HTR-8/SVneo (cell line): ENCODE measurements at regions not wholly inside any gene's neighbourhood (a gene's known extent, or its start where the extent isn't known, plus 50 kb on each side); places are given as distances from the start of the nearest gene placed in this dataset.

Experiments used
- DNase-seq: peaks from one replicate; pipeline ENCODE4 v3.0.0; 2011; ENCODE audit warnings: low spot score, mixed read lengths; ENCODE audit not compliant: insufficient read length
- FAIRE-seq: peaks from 2 replicates; lab custom pipeline; 2011; peaks lifted over from hg19 to GRCh38; lab: Jason Lieb, UNC

DNA sequence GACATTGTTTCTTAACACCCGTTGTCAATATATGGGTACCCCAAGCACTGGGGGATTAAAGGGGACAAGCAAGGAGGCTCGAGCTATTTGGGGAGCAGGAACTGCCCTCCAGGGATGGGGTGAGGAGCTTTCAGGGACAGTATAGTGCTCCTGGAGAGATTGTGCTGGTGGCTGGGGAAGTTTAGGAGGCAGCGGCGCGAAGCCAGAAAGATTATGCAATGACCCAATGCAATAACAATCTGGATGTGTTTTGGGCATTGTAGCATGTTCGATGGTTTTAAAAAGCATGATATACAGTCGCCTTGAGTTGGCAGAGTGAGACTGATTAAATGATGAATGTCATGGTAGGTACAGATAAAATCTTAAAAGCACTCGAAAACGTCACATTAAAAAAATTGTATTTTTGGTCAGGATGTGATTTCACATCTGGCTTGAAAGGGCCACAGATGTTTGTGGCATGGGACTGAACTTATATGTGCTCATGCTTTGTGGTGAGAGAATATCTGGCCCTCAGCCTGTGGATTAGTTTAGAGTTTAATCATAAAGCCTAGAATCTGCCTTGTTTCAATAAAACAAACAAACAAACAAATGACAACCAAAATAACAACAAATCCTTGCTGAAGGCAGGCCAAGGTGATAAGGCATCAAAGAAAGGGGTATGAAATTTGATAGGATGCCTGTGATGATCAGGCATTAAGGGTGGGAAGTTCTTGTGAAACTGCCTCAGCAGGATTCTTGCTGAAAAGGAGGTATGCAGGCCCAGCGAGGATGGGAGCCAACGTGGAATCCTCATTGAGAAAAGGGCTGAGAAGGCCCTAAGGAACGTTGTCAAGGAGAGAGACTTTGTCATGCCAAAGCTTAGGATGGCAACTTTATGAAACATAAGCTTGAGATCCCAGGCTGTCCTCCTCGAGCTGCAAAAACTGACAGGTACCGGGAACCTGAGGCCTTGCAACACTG, 417.1 kb upstream of the KLF6 start:
- FAIRE-seq = no peak
- DNase-seq = no peak

DNA sequence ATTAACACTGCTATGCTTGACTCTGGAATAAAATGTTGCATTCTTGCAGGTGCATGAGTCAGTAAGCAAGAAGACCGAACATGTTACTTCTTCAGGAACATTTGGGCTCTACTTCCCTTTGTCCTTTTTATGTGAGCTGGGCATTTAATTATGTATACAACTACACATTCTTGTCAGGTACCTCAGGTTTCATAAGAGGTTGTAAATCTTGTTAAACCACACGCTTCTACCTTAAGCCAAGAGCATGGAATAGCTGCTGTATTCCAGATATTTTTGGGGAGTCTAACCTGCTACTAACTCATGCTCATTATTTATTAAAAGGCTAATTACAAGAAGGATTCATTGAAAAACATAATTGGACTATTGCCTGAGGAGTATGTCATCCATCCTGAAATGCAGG, 414.2 kb upstream of the KLF6 start:
- no peak for FAIRE-seq
- no peak for DNase-seq

DNA sequence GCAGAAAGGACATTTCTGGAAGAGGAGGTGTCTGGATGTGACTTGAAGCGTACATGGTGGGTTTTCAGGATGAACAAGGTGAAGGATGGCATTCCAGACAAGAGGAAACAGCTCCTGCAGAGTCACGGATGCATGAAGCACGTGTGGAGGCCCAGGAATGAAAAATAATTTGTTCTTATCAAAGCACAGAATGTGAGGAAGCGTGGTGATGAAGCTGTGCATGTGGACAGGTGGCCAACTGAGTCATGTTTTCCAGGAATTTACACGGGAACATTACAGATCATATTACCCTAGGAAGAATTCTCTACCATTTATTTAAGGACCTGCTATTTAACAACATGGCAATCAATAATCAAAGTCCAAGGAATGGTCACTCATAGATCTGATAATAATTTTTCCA, 413.2 kb upstream of the KLF6 start:
- DNase-seq (no peak), FAIRE-seq (no peak)

DNA sequence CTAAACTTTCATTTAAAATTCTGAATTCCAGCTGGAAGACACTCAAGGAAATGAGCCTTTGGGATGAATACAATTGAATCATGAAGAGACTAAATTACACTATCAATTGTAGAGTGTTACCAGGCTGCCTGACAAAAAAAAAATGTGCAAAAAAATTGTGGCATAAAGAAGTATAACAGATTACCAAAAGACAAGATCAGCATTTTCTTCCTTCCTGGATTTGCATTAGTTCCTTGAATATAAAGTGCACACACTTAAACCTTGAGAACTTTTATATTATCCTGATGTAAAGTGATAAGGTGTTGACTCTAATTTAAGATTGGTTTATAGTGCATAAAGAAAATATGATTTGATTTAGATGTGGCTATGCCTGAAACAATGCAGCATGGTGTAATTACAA, 412.7 kb upstream of the KLF6 start:
- DNase-seq (no peak), FAIRE-seq (no peak)

DNA sequence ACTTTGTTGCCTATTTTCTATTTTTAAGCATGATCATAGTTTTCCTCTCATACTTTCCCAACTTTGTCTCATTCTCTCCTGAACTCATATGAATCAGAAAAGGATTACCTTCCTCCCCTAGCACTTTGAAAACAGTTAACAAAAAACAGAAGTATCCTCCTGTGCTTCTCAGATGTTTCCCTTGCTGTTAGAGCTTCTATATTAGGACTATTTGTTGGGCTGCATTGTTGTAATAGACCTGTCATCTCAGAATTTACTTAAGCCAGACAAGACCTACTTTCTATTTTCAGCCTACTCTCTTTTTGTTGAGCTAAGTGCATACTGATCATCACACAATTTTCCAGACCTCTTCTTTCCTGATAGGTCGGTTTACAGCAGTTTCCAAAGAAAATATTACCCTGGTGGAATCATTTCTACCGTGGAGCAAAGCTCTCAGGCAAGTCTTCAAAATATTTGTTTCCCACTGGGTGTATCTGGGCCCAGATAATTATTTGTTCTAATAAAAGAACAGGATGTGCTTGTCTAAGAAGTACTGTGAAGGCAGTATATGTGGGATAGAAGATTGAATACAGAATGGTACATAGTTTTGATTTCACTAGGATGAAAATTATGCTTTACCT, 411.9 kb upstream of the KLF6 start:
- no peak for DNase-seq
- FAIRE-seq = no peak

DNA sequence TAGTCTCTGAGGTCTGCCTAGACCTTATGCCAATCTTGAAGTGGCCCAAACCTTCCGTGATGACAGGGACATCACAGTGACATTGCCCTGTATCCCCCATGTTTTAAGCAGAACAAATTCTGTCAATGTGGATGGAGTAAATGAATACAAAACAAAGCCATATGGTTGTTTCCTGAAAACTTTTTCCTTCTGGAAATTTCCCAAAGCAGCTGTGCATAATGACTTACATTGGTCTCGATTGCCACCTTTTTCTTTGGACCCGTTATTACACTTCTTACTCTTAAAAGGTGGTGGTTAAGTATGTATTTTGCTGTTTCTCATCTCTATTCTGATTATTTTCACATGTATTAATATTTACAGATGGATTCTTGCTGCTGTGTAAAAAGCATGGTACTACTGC, 411.2 kb upstream of the KLF6 start:
- DNase-seq (no peak), FAIRE-seq (no peak)

DNA sequence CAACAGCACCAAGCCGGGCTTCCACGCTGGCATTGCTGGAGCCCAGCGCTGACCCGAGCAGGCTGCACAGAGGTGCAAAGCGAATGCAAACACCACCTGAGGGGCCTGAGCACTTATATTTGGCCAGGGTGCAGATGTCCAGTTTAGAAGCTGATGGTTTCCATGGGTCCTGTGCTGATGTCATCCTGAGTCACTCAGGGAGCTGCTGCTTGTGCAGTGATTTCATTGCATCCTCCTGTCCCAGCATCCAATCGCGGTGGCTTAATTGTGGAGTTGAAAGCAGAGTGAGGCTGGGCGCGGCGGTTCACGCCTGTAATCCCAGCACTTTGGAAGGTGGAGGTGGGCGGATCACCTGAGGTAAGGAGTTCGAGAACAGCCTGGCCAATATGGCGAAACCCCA, 410.2 kb upstream of the KLF6 start:
- peak; percentile 20 for DNase-seq
- FAIRE-seq = no peak

DNA sequence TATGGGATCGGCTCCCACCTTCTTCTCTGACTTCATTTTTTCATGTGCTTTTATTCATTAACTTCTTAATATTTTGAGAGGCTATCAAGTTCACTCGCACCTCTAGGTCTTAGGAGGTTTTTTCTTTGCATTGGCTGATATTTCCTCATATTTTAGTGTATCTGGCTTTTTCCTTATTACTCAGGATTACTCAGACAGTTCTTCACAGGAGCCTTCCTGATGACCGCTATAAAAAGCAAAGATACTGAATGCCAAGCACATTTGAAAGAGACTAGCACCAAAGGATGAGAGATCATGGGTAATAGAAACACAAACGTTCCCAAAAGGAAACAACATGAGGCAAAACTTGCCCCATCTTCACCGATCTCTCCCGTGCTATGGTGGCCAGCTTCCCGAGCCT, 409.2 kb upstream of the KLF6 start:
- no peak for DNase-seq
- no peak for FAIRE-seq

DNA sequence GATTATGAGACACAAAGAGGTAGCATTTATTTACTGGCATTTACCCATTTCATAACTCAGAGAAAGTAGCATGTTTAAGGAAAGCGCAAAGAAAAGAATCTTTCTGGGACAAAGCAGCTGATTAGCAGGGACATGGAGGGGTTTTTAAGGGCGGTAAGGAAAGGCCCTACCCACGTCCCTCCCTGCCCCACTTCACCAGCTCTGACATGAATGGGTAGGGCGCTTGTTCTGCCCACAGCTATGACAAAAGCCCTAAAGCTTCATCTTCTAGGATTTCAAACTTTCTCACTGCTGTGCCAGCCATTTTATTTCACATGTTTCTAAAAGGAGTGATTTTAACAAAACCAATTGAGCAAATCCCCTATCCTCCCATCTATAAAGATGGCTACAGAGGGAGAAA, 406.9 kb upstream of the KLF6 start:
- DNase-seq (no peak), FAIRE-seq (no peak)

DNA sequence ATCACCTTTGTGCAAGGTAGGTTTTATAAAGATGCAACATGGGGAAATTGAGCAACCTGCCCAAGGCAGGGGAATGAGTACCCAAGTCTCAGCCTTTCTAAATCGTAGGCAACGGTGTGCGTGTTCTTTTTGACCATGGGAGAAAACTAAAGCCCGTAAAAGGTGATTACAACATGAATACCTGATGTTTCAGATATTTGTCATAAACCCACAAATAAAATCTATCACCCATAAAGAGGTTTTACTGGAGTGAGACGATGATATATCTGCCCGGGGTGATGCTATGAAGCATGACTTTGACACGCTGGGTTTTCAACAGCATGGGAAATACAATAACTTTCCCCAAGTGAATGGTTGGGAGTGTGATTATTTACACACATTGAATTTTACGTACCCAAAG, 406.3 kb upstream of the KLF6 start:
- no peak for FAIRE-seq
- DNase-seq = no peak

DNA sequence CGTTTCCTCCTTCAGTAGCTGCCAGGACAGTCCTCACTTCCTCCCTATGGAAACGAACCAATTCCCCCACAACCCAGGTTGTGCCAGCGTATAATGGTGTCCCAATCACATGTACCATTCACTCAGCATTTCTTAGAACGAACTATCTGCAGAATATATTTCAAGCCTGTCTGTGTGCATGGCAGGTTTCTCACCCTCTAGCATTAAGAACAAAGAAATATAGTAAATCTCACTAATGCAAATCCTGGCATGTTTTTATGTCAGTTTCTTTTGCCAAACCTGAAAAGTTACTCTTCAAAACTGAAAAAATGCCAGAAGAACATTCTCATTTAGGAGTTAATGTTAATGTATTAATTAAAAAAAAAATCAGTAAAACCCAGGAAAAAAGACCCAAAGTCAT, 405.9 kb upstream of the KLF6 start:
- FAIRE-seq = no peak

DNA sequence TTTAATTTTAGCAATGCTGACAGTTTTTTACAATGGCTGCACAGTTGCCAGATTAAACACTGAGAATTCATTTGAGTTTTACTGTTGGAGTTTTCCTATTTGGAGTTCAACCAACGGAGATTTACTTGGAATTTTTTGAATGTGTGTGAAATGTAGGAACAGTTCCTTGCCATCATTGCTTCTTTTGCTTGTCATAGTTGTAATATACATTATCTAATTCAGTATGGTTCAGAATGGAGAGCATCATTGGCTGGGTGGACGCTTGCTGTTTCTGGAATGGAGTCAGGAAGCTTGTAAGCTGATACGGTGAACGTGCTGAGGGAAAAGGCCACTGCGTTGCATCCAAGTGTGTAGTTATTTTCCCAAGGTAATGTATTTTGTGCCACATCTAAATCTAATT, 404.3 kb upstream of the KLF6 start:
- no peak for DNase-seq
- no peak for FAIRE-seq

More for the DNA sequence above, 405.9 kb upstream of the KLF6 start:
- DNase-seq = no peak

DNA sequence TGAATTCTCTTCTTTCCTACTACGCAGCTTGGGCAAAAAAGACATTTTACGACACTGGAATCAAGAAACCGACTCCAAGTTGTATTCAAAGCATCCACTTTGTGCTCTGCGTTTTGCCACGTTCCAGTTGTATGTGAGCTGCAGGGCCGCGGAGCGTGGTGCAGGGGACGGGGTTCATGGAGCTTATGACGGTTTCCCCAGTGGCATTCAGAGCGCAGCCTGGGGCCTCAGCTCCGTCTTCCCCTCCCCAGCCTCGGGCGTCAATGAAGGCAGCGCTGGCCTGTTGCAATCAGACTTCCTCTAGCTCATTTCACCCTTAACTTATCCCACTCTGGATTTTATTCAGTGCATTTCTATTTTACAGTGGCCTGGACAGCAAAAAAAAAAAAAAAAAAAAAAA, 403.4 kb upstream of the KLF6 start:
- DNase-seq (no peak), FAIRE-seq (no peak)

DNA sequence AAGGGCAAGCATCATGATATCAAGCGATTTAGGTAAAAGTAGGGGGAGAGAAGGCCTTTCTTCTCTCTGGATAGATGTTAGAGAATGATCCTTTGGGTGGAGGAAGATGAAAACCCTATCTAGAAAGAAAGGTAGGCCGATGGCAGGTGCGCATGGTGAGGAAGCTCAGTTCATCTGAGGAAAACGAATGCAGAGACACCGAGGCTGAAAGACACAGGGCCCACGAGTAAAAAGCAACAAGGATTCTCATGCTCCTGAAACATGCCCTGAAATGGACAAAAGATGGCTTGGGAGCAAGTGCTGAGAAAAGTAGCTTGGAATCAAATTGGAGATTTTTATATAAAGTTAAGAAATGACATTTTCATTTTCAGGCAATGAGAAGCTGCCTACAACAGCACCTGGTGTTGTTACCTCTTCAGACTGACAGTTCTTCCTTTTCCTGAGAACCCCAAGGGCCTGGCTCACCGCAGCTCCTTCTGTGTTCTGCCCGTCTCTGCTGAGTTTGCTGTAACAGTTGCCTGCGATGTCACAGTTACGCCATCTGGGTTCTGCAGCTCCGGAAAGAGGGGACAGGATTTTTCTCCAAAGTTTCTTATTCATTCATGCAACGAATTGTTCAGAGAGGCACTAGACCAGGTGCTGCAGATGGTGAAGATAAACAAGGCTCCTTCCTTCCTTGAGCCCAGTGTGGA, 402.0 kb upstream of the KLF6 start:
- FAIRE-seq = no peak
- DNase-seq = no peak

DNA sequence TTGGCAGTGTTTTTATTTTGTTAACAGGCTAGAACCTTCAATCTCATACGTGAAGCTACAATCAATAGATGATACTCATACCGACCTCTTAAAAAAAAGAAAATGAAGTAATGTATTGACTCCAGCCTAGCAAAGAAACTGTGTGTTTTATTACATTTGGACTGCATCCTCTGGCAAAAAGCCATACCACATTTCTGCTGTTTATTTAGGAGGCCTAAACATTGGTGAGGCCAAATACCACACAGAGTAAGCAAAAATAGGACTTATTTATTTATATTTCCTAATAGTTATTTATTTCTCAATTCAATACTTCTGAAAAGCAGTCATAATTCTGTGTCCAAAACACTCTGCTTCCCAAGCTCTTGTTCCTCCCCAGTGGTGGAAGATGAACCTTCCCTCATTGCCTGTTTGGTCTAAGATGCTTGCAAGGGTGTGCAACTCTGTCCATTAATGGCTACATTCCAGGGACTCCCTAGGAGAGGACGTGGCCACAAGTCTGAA, 398.8 kb upstream of the KLF6 start:
- FAIRE-seq (no peak), DNase-seq (no peak)

DNA sequence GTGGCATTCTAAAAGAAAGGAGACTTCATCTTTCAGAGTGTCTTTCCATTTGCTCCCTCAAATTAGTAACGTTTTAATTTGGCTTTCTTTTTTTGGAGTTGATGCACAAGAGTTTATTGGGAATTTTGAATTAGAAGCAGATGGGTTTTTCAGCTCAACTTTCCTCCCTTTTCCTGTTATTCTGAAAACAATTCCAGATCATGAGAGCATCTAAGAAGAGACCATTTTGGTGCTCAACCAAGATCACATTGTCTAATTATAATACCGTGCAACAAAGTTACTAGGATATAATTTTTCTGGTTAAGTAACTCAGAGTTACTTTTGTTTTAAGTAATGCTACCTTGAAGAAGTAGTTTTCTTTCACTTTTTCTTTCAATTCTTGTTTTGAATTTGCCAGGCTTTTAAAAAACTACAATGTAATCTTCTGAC, 396.6 kb upstream of the KLF6 start:
- FAIRE-seq = no peak

DNA sequence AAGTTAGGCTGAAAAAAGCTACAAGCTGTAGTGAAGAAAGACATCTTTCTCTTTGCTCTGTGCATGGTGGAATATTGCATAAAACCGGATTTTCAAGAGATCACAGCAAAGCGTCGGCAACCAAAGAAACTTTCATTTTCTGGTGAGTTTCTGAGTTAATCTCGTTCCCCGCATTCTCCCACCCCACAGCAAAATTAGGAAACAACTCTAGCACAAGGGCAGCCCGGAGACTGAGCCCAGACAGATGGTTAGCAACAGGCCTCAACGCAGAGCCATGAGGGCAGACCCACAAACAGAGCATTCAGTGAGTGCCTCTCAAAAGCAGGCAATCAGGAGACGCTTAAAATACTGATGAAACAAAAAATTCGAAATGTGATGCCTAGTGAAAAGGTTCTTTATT, 396.1 kb upstream of the KLF6 start:
- DNase-seq (no peak), FAIRE-seq (no peak)

More for the DNA sequence above, 396.6 kb upstream of the KLF6 start:
- DNase-seq = no peak

DNA sequence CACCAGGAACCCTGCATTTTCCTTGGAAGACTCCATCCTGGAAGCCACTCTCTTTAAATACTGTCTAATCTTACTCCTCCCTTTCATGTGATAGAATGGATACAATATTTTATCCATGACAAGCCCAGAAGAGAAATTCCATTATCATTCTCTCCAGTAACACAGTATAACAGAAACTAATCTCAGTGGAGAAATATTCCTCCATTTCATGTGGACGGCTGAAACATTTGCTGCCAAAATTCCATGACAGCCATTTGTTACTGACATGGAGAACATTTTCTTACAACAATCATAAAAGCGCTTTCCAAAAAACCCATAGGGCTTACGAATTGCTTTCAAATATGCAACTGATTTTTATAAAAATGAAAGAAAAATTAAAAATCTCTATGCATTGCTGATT, 392.8 kb upstream of the KLF6 start:
- no peak for FAIRE-seq

DNA sequence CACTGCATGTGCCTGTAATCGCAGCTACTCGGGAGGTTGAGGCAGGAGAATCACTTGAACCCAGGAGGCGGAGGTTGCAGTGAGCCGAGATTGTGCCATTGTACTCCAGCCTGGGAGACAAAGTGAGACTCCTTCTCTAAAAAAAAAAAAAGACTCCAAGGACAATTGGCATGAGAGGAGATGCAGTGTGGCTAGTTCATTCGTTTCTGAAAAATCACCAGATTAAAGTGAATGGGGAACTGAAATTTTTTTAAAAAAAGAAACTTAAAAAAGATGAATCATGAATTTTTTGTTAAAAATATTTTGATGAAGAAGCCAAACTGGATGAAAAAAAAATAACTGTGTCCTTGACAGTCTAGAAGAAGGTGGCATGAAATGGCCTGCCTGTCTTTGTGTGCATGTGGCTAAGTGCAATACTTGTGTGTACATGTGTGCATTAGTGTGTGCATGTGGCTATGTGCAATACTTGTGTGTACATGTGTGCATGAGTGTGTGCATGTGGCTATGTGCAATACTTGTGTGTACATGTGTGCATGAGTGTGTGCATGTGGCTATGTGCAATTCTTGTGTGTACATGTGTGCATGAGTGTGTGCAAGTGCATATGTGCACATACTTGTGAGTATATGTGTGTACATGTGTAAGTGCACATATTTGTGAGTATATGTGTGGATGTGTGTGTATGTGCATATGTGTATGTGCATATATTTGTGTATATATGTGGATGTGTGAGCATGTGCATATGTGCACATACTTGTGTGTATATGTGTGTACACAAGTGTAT, 391.7 kb upstream of the KLF6 start:
- peak; percentile 94 for FAIRE-seq

More for the DNA sequence above, 392.8 kb upstream of the KLF6 start:
- no peak for DNase-seq

DNA sequence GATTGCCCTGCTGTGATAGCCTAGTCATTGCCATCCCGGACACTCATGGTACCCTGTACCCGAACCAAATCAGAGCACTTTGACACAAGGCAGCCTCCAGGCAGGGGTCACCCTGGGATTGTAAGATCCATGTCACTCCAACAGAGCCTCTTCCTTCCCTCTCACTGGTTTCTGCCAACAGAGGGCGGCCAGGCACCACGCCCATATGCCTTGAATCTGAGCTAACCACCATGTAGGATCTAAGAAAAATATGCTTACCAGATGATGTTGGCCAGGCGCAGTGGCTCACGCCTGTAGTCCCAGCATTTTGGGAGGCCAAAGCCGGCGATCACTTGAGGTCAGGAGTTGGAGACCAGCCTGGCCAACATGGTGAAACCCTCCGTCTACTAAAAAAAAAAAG, 389.2 kb upstream of the KLF6 start:
- FAIRE-seq = no peak

More for the DNA sequence above, 391.7 kb upstream of the KLF6 start:
- DNase-seq = no peak

More for the DNA sequence above, 389.2 kb upstream of the KLF6 start:
- peak; percentile 29 for DNase-seq
